NCI-H187 treated with DMSO at 0.1 percent for 48 hours (cell line): ENCODE measurements at regions not wholly inside any gene's neighbourhood (a gene's known extent, or its start where the extent isn't known, plus 50 kb on each side); places are given as distances from the start of the nearest gene placed in this dataset.
"Not testable (repeated sequence)": the region's sequence is repeated elsewhere in the genome, so short reads cannot be mapped to it uniquely, and the experiment has no call there.

Source experiments
- DNase-seq: peaks from one replicate; lab custom pipeline; 2025; lab: John Stamatoyannopoulos, UW

GRCh38 chr7:114364151-114364550, 50.5 kb upstream of the FOXP2 start:
- DNase-seq: no peak

- no peak for DNase-seq
Measured at GRCh38 chr7:114363292-114363691, 51.3 kb upstream of the FOXP2 start.

DNA sequence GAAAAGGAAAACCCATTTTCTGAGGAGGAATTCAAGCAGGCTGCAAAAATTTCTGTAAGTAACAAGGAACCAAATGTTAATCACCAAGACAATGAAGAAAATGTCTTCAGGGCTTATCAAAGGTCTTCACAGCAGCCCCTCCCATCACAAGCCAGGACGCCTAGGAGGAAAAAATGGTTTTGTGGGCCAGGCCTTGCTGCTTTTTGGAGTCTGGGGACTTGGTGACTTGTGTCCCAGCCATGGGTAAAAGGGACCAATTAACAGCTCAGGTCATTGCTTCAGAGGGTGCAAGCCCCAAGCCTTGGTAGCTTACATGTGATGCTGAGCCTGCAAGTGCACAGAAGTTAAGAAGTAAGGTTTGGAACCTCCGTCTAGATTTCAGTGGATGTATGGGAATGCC, 55.7 kb upstream of the FOXP2 start:
- no peak for DNase-seq

GRCh38 chr7:114356133-114356532, 58.5 kb upstream of the FOXP2 start:
- DNase-seq: no peak

DNA sequence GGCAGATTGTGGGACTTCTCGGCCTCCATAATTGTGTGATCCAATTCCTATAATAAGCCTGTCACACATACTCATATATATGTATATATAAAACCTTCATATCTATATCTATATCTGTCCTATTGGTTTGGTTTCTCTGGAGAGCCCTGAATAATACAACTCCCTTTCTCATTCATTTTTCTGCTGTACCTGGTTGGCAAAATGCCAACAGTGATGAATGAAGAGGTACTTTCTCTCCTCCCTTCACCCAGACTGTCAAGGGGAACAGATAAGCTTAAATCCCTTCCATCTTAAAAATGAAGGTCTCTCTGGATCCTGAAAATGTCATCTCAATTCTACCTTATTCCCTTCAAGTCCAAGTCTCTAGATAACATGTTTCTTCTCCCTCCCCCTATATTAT, 60.3 kb upstream of the FOXP2 start:
- no peak for DNase-seq

GRCh38 chr7:114345494-114345893, 69.1 kb upstream of the FOXP2 start:
- DNase-seq: no peak

- no peak for DNase-seq
Measured at GRCh38 chr7:114343949-114344708, 70.5 kb upstream of the FOXP2 start.

- DNase-seq: no peak
Measured at GRCh38 chr7:114342431-114343179, 72.0 kb upstream of the FOXP2 start.

- DNase-seq: no peak
Measured at GRCh38 chr7:114341648-114342047, 73.0 kb upstream of the FOXP2 start.

- DNase-seq: no peak
Measured at GRCh38 chr7:114334989-114335388, 79.6 kb upstream of the FOXP2 start.

DNA sequence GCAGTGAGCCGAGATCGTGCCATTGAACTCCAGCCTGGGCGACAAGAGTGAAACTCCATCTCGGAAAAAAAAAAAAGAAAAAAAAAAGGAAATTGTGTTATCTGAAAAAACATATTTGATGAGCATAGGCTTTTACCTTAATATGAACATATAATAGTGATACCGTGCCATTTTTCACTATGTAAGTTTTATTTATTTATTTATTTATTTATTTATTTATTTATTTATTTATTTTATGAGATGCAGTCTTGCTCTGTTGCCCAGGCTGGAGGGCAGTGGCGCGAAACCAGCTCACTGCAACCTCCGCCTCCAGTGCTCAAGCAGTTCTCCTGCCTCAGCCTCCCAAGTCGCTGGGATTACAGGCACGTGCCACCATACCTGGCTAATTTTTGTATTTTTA, 85.2 kb upstream of the FOXP2 start:
- DNase-seq: not testable (repeated sequence)

- no peak for DNase-seq
Measured at GRCh38 chr7:114317450-114318098, 97.0 kb upstream of the FOXP2 start.

DNA sequence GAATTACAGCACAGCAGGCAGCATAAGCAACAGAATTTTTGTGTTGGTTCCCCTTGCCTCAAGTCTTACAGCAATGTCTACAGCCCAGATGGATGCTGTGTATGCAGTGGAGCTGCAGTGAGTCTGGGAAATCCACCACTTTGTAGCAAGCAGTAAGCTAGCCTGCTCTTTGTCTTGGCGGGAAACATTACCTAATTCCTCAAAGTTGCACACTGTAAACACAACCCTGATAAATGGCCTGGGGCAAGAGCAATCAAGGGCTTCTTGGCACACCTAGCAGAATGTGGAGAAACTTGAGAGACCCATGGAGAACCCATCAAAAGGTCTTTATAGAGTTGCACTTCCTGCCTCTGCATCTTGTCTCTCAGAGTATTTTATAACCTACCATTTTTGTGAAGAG, 102.0 kb upstream of the FOXP2 start:
- no peak for DNase-seq

DNA sequence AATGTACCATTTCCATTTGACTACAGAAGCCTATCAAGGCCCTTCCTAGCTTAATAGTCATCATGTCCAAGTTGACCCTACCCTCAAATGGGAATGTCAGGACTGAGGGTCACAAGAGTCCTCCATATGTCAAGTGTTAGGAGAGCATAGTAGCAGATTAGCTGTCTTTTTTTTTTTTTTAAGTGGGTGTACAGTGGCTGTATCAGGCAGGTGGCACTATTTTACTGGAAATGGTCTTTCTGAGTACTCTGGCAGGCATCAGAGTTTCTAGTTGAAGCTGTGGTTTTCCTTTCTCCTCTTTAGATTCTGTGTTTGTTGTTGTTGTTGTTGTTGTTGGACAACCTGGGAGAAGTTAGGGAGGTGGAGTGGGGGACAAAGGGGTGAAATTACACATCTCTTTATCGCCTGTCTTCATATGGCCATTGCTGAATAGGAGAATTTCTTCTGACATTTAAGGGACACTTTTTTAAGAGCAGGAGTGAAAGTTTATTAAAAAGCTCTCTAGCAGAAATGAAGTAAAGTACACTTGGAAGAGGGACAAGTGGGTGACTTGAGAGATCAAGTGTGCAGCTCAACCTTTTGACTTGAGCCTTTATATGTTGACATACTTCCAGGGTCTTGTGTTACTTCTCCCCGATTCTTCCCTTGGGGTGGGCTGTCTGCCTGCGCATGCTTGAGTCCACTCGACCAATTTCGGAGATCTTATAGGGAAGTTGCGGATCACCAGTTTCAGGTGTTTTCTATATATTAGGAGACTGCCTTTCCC, 104.1 kb upstream of the FOXP2 start:
- no peak for DNase-seq

GRCh38 chr7:114309729-114310128, 104.9 kb upstream of the FOXP2 start:
- no peak for DNase-seq

DNA sequence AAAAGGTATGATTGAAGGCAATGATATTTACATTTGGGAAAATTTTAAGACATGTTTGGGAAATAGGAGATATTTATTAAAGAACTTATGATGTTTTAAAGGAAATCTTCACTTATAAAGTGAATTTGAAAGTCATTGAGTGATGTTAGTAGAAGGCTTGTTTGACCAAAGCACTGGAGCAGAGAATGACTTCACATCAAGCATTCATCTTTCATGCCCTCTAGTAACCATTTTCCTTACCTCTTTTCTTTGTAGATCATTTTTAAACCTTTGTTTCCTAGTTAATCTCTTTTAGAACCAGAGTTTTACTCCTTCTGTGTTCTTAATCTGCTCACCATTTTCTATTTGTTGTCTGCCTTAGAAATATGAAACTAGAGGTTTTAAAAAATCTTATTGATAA, 111.3 kb upstream of the FOXP2 start:
- DNase-seq: no peak

GRCh38 chr7:114302858-114303257, 111.8 kb upstream of the FOXP2 start:
- no peak for DNase-seq

DNA sequence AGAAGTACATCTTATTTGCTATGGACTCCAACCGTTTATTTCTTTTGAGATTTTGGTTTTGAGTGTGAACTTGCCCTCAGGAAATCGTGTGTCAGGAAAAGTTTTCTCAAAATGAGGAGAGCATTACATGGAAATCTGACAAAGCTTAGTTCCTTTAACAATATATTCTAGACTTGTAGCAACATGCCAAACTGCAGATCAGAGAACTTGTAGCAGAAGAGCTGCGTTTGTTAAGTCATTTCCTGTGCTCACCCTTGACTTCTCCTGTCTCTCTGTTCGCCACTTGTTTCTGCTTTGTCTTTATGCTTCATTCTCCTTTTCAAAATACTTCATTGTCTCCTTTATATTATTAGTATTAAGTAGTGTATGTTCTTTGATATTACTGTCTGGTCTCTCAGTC, 116.6 kb upstream of the FOXP2 start:
- DNase-seq: no peak

DNA sequence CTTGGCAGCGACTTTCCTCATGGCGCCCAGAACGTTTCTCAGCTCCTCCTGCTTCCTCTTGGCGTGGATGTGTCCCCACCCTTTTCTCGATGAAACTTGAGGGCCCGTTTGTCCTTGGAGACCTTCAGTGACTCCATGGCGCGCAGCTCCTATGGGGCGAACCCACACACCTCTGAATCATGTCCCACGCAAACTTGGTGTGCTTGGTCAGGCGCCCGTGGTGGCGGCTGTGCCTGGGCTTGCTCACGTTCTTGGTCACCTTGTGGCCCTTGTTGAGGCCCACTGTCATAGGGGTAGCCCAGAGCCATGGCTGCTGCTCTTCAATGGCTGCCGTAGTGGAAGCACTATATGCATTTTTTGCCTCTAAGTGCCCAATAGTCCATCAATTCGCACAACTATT, 117.5 kb upstream of the FOXP2 start:
- no peak for DNase-seq

- no peak for DNase-seq
Measured at GRCh38 chr7:114295522-114295921, 119.1 kb upstream of the FOXP2 start.

DNA sequence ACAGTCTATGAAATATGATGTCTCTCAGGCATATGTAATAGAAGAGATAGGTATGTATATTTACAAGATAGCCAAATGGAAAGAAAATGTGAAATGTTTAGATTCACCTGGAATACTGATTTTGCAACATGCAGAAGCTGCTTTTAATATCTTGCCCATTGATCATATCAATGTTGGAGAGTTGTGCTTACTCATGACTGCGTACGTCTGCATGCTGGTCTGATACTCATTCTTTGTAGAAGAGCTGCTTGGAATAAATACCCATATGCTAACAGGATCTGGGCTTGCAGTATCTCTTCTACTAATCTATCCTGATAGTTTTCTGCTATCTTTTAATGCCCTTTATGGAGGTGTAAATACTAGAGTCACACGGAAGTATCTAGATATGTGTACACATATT, 120.6 kb upstream of the FOXP2 start:
- no peak for DNase-seq

DNA sequence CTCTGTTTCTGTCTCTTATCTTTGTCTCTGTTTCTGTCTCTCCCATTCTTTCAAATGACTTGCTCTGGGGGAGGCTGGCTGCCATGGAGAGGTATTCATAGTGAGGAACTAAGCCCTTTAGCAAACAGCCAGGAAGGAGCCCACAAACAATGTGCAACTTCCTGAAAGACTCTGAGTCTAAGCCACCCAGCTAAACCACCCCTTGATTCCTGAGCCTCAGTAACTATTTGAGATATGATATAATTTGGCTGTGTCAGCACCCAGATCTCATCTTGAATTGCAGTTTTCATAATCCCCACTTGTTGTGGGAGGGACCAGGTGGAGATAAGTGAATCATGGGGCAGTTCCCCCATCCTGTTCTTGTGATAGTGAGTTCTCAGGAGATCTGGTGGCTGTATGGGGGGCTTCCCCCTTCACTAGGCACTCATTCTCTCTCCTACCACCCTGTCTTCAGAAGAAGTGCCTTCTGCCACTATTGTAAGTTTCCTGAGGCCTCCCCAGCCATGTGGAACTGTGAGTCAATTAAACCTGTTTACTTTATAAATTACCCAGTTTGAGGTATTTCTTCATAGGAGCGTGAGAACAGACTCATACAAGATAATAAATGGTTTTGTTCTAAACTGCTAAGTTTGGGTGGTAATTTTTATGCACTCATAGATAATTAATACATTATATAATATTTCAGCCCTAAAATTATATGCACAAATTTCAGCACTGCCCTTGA, 121.2 kb upstream of the FOXP2 start:
- DNase-seq: no peak
